ENCODE measurements at regions not wholly inside any gene's neighbourhood (a gene's known extent, or its start where the extent isn't known, plus 50 kb on each side); places are given as distances from the start of the nearest gene placed in this dataset.

DNA sequence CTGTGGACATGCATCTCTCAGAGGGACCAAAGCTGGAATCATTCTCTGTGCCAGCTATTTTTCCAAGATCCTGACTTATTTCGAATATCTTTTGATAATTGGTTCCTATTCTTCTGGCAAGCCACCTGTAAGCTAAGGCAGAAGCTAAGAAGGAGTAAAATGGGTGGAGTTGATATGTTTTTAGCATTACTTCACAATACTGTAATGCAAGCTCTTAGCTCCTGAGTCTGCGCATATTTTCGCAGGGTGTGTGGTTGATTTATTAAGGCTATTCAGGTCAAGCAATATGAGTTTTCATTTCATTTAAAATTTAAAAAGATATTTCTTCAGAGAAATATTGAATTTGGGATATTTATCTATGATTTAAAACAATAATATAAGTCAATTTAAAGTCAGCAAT, 158.5 kb upstream of the ADAMTS16 start:
- TF ChIP-seq CEBPB (IDR thresholded peaks at IDR 0.05), result no peak
- no peak for TF ChIP-seq EGR1 (IDR thresholded peaks at IDR 0.05)

Measured in Ishikawa (cell line).